Ovary (tissue), 7 donors: ENCODE measurements at regions not wholly inside any gene's neighbourhood (a gene's known extent, or its start where the extent isn't known, plus 50 kb on each side); places are given as distances from the start of the nearest gene placed in this dataset.

Experiments used
- DNase-seq, 5 donors: peaks; one replicate each; pipeline ENCODE4 v3.0.0-alpha.2; 2019 to 2020
- H3K27ac ChIP-seq, 2 donors: fragments of 200-600 bp; one replicate each; pipeline versions ENCODE4 v1.5.1 to v1.8.0; 2019 to 2022
- H3K27me3 ChIP-seq: fragments of 200-600 bp; one replicate; pipeline ENCODE4 v1.8.0; 2022
- H3K36me3 ChIP-seq: fragments of 200-600 bp; sonication (generic); one replicate; pipeline ENCODE4 v1.5.1; 2019
- H3K4me1 ChIP-seq: one replicate; pipeline ENCODE4 v1.8.1; 2013; ENCODE audit warnings: mild to moderate bottlenecking, moderate library complexity; ENCODE audit not compliant: insufficient read depth
- H3K4me3 ChIP-seq: fragments of 200-600 bp; sonication (generic); one replicate; pipeline ENCODE4 v1.5.1; 2017
- H3K9me3 ChIP-seq, 2 donors: fragments of 200-600 bp in 1 of 2; sonication (generic) in 1 of 2; one replicate each; pipeline versions ENCODE4 v1.5.1 to v1.8.1; 2013 to 2019; ENCODE audit warnings: mild to moderate bottlenecking in 1 of 2, moderate library complexity in 1 of 2
- CTCF ChIP-seq, 3 donors: fragments of 450-650 bp in 2 of 3; fragments of 200-600 bp in 1 of 3; IDR thresholded peaks; one replicate each; pipeline versions ENCODE4 v1.5.1 to v1.8.0; 2016 to 2022; ENCODE audit warnings: antibody characterized with exemption in 3 of 3, mild to moderate bottlenecking in 1 of 3
- EP300 ChIP-seq: sonication (generic); formaldehyde crosslinking; IDR thresholded peaks from one replicate; pipeline ENCODE4 v1.6.1; 2017; ENCODE audit warnings: antibody characterized with exemption
- POLR2A ChIP-seq: fragments of 450-650 bp; IDR thresholded peaks from one replicate; pipeline ENCODE4 v1.6.1; 2017; ENCODE audit warnings: antibody characterized with exemption, mild to moderate bottlenecking, moderate library complexity
- WGBS, 3 donors: extraction: QIAGEN DNeasy Blood & Tissue Kit in 1 of 3; methylation state at CpG; one replicate each; pipeline versions ENCODE4 v1.1.5 to v1.1.7; 2013 to 2017; 5-methylcytosine and 5-hydroxymethylcytosine counted together
- intact Hi-C, 4 donors: fragments of 100-400 bp; cut with DNase I; formaldehyde crosslinking; loops; one replicate each; pipeline versions ENCODE4 v1.11.0 to v1.15.1; 2022 to 2023
- donor health status: DM: no; HTN: no; CAD: no; lungs with moderate emphysema.
- donor health status: DM: no; HTN: no; CAD: no.
- donor health status: Bipolar disorder and iron deficiency.
- donor health status: DM: no; HTN: no; CAD: no.
- donor health status: DM: yes; HTN: yes; CAD: no.

DNA sequence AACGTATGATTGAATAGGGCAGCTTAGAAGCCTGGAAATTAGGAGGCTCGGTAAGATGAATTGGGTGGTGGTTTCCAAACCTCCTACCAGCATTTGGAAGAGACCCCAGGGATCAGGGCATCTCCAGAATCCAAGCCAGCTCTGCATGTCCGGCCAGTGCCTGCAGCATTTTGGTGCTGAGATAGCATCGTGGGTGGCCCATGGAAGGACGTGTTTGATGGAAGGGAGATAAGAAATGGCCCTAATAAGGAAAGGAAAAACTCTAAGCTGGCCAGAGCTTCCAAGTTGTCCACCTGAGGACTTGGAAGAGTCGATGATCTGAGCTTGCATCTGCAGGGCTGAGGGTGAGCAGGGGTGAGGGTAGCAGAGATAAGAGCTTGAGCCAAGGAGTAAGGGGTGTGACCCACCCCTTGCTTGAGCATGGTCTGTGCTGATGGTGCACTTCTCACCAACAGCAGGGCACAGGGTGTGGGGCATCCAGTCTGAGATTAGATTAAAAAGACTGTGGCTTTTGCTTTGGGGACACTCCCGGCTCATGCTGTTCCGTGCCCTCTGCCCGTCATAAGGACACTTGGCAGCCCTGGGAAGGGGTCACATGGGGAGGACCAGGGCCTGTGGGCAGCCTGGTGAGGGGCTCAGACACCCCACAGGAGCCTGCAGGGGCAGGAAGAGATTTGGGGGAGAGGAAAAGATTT, 213.2 kb downstream of the ERMARD start:
- no peak overlapping the region for H3K4me3 ChIP-seq
- no peaks in the 10 kb centered on the region for H3K4me1 ChIP-seq
- no peaks in the 10 kb centered on the region for H3K27me3 ChIP-seq
- no peaks in the 10 kb centered on the region for H3K9me3 ChIP-seq
- no peaks in the 10 kb centered on the region for H3K36me3 ChIP-seq
- 75 to 83% (median 82%) methylated on average over 9 of the region's 9 CpGs for WGBS, 3 donors
- TF ChIP-seq EP300 (no peak), POLR2A (no peak), CTCF (IDR thresholded peaks at IDR 0.05) (no peak)
- peak in 1 of 5 donors; percentile 10 for DNase-seq
- intact Hi-C loops = loop anchor here in 1 of 4 donors (10.0 kb wide), 1 partner anchor 540 kb away; no protein-coding TSS in a partner anchor
- H3K27ac ChIP-seq = no peak overlapping the region

- H3K27me3 ChIP-seq = no peaks in the 10 kb centered on the region
- 88 to 94% (median 93%) methylated on average over 53 to 55 of the region's 55 CpGs for WGBS, 3 donors
- no peak overlapping the region for H3K4me3 ChIP-seq
- intact Hi-C loops = loop anchor here in 1 of 4 donors (10.0 kb wide), 1 partner anchor 541 kb away; no protein-coding TSS in a partner anchor
- TF ChIP-seq EP300 (no peak), POLR2A (no peak), CTCF (IDR thresholded peaks at IDR 0.05) (no peak)
- no peak overlapping the region for H3K27ac ChIP-seq
- H3K9me3 ChIP-seq = no peaks in the 10 kb centered on the region
- no peaks in the 10 kb centered on the region for H3K4me1 ChIP-seq
- peak in 1 of 5 donors; percentile 4 for DNase-seq
- no peaks in the 10 kb centered on the region for H3K36me3 ChIP-seq
These were observed 212.3 kb downstream of the ERMARD start for GRCh38 chr6:169963581-169964297.

GRCh38 chr6:169962604-169963469, 211.4 kb downstream of the ERMARD start:
- TF ChIP-seq EP300 (no peak), POLR2A (no peak), CTCF (IDR thresholded peaks at IDR 0.05) (no peak)
- DNase-seq = peak in 1 of 5 donors; percentile 10
- H3K9me3 ChIP-seq = no peaks in the 10 kb centered on the region
- intact Hi-C loops = loop anchor here in 1 of 4 donors (10.0 kb wide), 1 partner anchor 542 kb away; no protein-coding TSS in a partner anchor
- no peak overlapping the region for H3K27ac ChIP-seq
- 90 to 93% (median 93%) methylated on average over 44 of the region's 44 CpGs for WGBS, 3 donors
- no peak overlapping the region for H3K4me3 ChIP-seq
- no peaks in the 10 kb centered on the region for H3K36me3 ChIP-seq
- H3K27me3 ChIP-seq = no peaks in the 10 kb centered on the region
- no peaks in the 10 kb centered on the region for H3K4me1 ChIP-seq
